ENCODE measurements at regions not wholly inside any gene's neighbourhood (a gene's known extent, or its start where the extent isn't known, plus 50 kb on each side); places are given as distances from the start of the nearest gene placed in this dataset.

DNA sequence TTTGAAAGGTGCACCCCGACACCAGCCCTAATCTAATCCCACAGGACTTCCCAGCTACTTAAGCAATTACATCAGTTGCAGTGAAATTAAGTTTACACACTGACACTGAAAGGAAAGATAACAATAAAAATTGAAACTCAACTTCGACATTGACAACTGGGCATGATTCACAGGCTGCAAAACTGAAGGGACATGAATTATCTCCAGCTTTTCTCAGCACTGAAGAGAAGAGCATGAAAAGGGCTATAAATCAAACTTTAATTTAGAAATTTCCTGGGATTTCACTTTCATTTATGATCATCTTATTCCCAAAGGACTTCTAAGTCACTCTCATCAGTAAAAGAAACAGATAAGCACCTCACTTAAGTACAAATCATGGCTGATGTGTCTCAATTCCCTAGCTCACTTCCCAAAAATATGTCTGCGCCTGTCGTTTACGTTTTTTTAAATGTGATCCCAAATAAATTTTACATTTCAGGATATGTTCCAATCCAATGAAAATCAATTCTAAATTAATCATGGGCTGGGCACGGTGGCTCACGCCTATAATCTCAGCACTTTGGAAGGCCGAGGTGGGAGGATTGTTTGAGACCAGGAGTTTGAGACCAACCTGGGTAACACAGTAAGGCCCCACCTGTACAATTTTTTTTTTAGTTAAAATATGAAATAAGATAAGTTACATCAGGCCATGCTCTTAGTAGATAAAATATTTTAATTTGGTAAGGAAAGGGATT, 134.4 kb upstream of the TBL1X start:
- no peaks in the 10 kb centered on the region for H3K36me3 ChIP-seq
- in situ Hi-C loops (cut with MboI; ENCODE audit: low sequenced_read_pairs in 4 of 4) (no loop called here), intact Hi-C loops (cut with DNase I; ENCODE audit: low total_unique reads) (no loop called here)
- H3K9me3 ChIP-seq = no peaks in the 10 kb centered on the region
- no peak overlapping the region for H3K27ac ChIP-seq
- ATAC-seq (no peak), DNase-seq (no peak)
- no peaks in the 10 kb centered on the region for H3K27me3 ChIP-seq
- no peak overlapping the region for H3K4me3 ChIP-seq
- TF ChIP-seq, protein P1, sequence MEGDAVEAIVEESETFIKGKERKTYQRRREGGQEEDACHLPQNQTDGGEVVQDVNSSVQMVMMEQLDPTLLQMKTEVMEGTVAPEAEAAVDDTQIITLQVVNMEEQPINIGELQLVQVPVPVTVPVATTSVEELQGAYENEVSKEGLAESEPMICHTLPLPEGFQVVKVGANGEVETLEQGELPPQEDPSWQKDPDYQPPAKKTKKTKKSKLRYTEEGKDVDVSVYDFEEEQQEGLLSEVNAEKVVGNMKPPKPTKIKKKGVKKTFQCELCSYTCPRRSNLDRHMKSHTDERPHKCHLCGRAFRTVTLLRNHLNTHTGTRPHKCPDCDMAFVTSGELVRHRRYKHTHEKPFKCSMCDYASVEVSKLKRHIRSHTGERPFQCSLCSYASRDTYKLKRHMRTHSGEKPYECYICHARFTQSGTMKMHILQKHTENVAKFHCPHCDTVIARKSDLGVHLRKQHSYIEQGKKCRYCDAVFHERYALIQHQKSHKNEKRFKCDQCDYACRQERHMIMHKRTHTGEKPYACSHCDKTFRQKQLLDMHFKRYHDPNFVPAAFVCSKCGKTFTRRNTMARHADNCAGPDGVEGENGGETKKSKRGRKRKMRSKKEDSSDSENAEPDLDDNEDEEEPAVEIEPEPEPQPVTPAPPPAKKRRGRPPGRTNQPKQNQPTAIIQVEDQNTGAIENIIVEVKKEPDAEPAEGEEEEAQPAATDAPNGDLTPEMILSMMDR (IDR thresholded peaks at IDR 0.05 in 4 of 5, conservative IDR thresholded peaks at IDR 0.05 in 1 of 5) = no peak
- TF ChIP-seq POLR2A (IDR thresholded peaks at IDR 0.05) = no peak
- no peaks in the 10 kb centered on the region for H3K4me1 ChIP-seq

DNA sequence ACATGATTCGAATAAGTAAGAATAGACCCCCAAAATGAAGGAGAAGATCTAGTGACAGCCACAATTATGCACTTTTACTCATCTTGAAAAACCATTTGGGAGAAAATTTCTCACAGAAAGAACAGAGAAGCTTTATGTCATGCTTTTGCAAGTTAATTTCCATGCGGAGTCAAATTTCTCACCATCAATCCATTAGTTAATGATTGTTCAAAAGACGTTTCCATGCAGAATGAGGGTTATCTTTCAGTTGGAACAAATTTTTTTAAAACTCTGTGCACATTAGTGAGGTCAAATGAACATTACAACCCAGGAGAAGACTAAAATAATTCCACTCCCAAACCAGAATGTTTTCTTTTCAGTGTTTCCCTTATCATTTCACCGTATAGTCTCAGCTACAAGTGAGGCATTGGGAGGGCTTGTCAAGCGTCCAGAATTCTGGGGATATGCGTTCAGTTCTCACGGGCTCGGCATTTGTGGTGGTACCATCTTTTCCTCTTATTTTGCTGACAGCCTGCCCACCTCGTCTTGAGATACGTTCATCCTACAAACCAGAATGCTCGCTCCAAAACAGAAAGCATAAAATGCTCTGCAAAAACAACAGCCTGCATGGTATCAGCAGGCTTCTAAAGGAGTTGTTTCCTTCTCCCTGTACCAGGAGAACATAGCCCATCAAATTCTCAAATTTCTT, 130.8 kb upstream of the TBL1X start:
- intact Hi-C loops (cut with DNase I; ENCODE audit: low total_unique reads) (no loop called here), in situ Hi-C loops (cut with MboI; ENCODE audit: low sequenced_read_pairs in 4 of 4) (no loop called here)
- Histone ChIP-seq H3K27me3 (no peaks in the 10 kb centered on the region), H3K4me1 (no peaks in the 10 kb centered on the region), H3K27ac (no peak overlapping the region), H3K9me3 (no peaks in the 10 kb centered on the region), H3K4me3 (no peak overlapping the region), H3K36me3 (no peaks in the 10 kb centered on the region)
- DNase-seq = no peak
- ATAC-seq = no peak
- TF ChIP-seq, protein P1 (IDR thresholded peaks at IDR 0.05 in 4 of 5, conservative IDR thresholded peaks at IDR 0.05 in 1 of 5) = no peak
- no peak for TF ChIP-seq POLR2A (IDR thresholded peaks at IDR 0.05)

DNA sequence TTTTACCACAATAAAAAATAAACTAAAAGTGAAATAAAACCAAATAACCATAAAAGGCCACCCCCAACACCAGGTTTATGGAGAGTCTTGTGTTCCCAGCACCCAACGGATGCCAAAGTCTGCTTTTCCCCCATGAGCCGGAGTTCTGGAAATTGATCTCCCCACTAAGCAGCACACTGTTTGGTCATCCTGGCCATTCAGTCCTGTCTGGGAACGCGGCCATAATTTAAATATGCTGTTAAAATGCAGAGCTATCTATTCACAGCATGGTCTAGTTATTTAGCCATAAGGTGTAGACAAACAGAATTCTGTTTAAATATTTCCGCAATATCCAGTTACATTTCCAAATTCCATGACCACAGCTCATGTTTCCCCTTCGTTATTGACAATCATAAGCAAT, 129.6 kb upstream of the TBL1X start:
- Histone ChIP-seq H3K4me3 (no peak overlapping the region), H3K27ac (no peak overlapping the region), H3K9me3 (no peaks in the 10 kb centered on the region), H3K36me3 (no peaks in the 10 kb centered on the region), H3K4me1 (peaks cover under 1 to 4% of the 10 kb centered on the region in 2 donors), H3K27me3 (no peaks in the 10 kb centered on the region)
- in situ Hi-C loops (cut with MboI; ENCODE audit: low sequenced_read_pairs in 4 of 4) (no loop called here), intact Hi-C loops (cut with DNase I; ENCODE audit: low total_unique reads) (no loop called here)
- no peak for DNase-seq
- TF ChIP-seq, protein P1 (IDR thresholded peaks at IDR 0.05 in 4 of 5, conservative IDR thresholded peaks at IDR 0.05 in 1 of 5) = no peak
- no peak for TF ChIP-seq POLR2A (IDR thresholded peaks at IDR 0.05)
- ATAC-seq = no peak

DNA sequence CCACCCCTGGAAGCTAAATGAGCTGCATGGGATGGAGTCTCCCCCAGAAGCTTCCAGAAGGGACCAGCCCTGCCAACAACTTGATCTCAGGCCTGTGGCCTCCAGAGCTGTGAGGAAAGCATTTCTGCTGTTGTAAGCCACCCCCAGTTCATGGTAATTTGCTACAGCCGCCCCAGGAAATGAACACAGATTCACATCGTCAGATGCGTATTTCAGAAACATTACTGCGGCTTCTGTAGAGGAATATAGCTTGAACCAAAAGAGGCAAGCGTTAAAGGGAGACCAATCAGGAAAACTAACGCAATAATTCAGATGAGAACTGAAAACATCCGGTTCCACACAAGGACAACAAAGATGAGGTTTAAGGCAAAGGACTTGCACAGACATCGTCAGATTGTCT, 128.4 kb upstream of the TBL1X start:
- no peak overlapping the region for H3K27ac ChIP-seq
- no peak for ATAC-seq
- in situ Hi-C loops (cut with MboI; ENCODE audit: low sequenced_read_pairs in 4 of 4) = no loop called here

More for the DNA sequence above, 128.4 kb upstream of the TBL1X start:
- H3K4me3 ChIP-seq = no peak overlapping the region
- H3K4me1 ChIP-seq = peaks cover 10 to 16% of the 10 kb centered on the region in 2 donors
- no peaks in the 10 kb centered on the region for H3K36me3 ChIP-seq
- no peaks in the 10 kb centered on the region for H3K9me3 ChIP-seq
- DNase-seq = no peak
- intact Hi-C loops (cut with DNase I; ENCODE audit: low total_unique reads) = no loop called here
- TF ChIP-seq, protein P1 (IDR thresholded peaks at IDR 0.05 in 4 of 5, conservative IDR thresholded peaks at IDR 0.05 in 1 of 5) = no peak
- TF ChIP-seq POLR2A (IDR thresholded peaks at IDR 0.05) = no peak
- H3K27me3 ChIP-seq = no peaks in the 10 kb centered on the region

Data from gastrocnemius medialis (tissue), 4 donors.